T-helper 1 cell (primary cell): ENCODE measurements at regions not wholly inside any gene's neighbourhood (a gene's known extent, or its start where the extent isn't known, plus 50 kb on each side); places are given as distances from the start of the nearest gene placed in this dataset.

Source experiments
- DNase-seq, 5 donors: peaks; one replicate each; pipeline ENCODE4 v3.0.0-alpha.2; 2012 to 2020

- DNase-seq: no peak
Observed at GRCh38 chr20:7355051-7355450, 585.2 kb downstream of the HAO1 start.

- no peak for DNase-seq
Observed at GRCh38 chr20:7358670-7359069, 581.6 kb downstream of the HAO1 start.

- DNase-seq: no peak
Observed at GRCh38 chr20:7359739-7360138, 580.5 kb downstream of the HAO1 start.

- no peak for DNase-seq
Observed at GRCh38 chr20:7361321-7361720, 578.9 kb downstream of the HAO1 start.

- DNase-seq: no peak
Observed at GRCh38 chr20:7361931-7362330, 578.3 kb downstream of the HAO1 start.

- DNase-seq: no peak
Observed at GRCh38 chr20:7362601-7363000, 577.7 kb downstream of the HAO1 start.

GRCh38 chr20:7366189-7366588, 574.1 kb downstream of the HAO1 start:
- DNase-seq: no peak

- DNase-seq: no peak
Observed at GRCh38 chr20:7371518-7372163, 568.6 kb downstream of the HAO1 start.

- no peak for DNase-seq
Observed at GRCh38 chr20:7375905-7376304, 564.4 kb downstream of the HAO1 start.

GRCh38 chr20:7378864-7379605, 561.2 kb downstream of the HAO1 start:
- no peak for DNase-seq

GRCh38 chr20:7379621-7380220, 560.5 kb downstream of the HAO1 start:
- DNase-seq: no peak

GRCh38 chr20:7383216-7383615, 557.0 kb downstream of the HAO1 start:
- DNase-seq: no peak

- no peak for DNase-seq
Observed at GRCh38 chr20:7387638-7388193, 552.5 kb downstream of the HAO1 start.

- DNase-seq: no peak
Observed at GRCh38 chr20:7389216-7389615, 551.0 kb downstream of the HAO1 start.

GRCh38 chr20:7392542-7393206, 547.6 kb downstream of the HAO1 start:
- no peak for DNase-seq

GRCh38 chr20:7399114-7399513, 541.1 kb downstream of the HAO1 start:
- no peak for DNase-seq

GRCh38 chr20:7399575-7399974, 540.7 kb downstream of the HAO1 start:
- DNase-seq: no peak

- no peak for DNase-seq
Observed at GRCh38 chr20:7406671-7407070, 533.6 kb downstream of the HAO1 start.

- no peak for DNase-seq
Observed at GRCh38 chr20:7410150-7410549, 530.1 kb downstream of the HAO1 start.

GRCh38 chr20:7411075-7411474, 529.2 kb downstream of the HAO1 start:
- DNase-seq: no peak

GRCh38 chr20:7415427-7415826, 524.8 kb downstream of the HAO1 start:
- no peak for DNase-seq

- no peak for DNase-seq
Observed at GRCh38 chr20:7416382-7416781, 523.9 kb downstream of the HAO1 start.

- DNase-seq: no peak
Observed at GRCh38 chr20:7420345-7420744, 519.9 kb downstream of the HAO1 start.
